ENCODE measurements at regions not wholly inside any gene's neighbourhood (a gene's known extent, or its start where the extent isn't known, plus 50 kb on each side); places are given as distances from the start of the nearest gene placed in this dataset.

- no peaks in the 10 kb centered on the region for H3K27me3 ChIP-seq (ENCODE audit: control insufficient read depth in 2 of 2, insufficient read depth in 1 of 2, low read length in 1 of 2)
- no peaks in the 10 kb centered on the region for H3K4me1 ChIP-seq (ENCODE audit: control insufficient read depth in 2 of 2, insufficient read depth in 2 of 2, low read length in 2 of 2)
- H3K9me3 ChIP-seq (ENCODE audit: control insufficient read depth in 2 of 2, insufficient read depth in 1 of 2, low read length in 1 of 2) = no peaks in the 10 kb centered on the region
- no peak overlapping the region for H3K27ac ChIP-seq (ENCODE audit: low read depth in 1 of 2, low read length in 1 of 2)
- no peak overlapping the region for H3K4me3 ChIP-seq (ENCODE audit: low read length in 2 of 2)
- H3K36me3 ChIP-seq (ENCODE audit: control insufficient read depth in 2 of 2, insufficient read depth in 2 of 2, low read length in 1 of 2) = no peaks in the 10 kb centered on the region
- DNase-seq (ENCODE audit: low read depth in 6 of 9, low spot score in 9 of 9) = no peak
- 92% methylated on average over 2 of the region's 2 CpGs for WGBS
Observed at GRCh38 chr2:220320326-220320725, 692.9 kb downstream of the SLC4A3 start.

- Histone ChIP-seq H3K4me1 (ENCODE audit: control insufficient read depth in 2 of 2, insufficient read depth in 2 of 2, low read length in 2 of 2) (no peaks in the 10 kb centered on the region), H3K36me3 (ENCODE audit: control insufficient read depth in 2 of 2, insufficient read depth in 2 of 2, low read length in 1 of 2) (no peaks in the 10 kb centered on the region), H3K27ac (ENCODE audit: low read depth in 1 of 2, low read length in 1 of 2) (no peak overlapping the region), H3K9me3 (ENCODE audit: control insufficient read depth in 2 of 2, insufficient read depth in 1 of 2, low read length in 1 of 2) (no peaks in the 10 kb centered on the region), H3K4me3 (ENCODE audit: low read length in 2 of 2) (no peak overlapping the region), H3K27me3 (ENCODE audit: control insufficient read depth in 2 of 2, insufficient read depth in 1 of 2, low read length in 1 of 2) (no peaks in the 10 kb centered on the region)
- DNase-seq (ENCODE audit: low read depth in 6 of 9, low spot score in 9 of 9) = no peak
- WGBS = 92% methylated on average over 1 of the region's 1 CpG
Observed at GRCh38 chr2:220332886-220333285, 705.5 kb downstream of the SLC4A3 start.

- H3K27ac ChIP-seq (ENCODE audit: low read depth in 1 of 2, low read length in 1 of 2) = no peak overlapping the region
Observed at GRCh38 chr2:220334210-220334609, 706.8 kb downstream of the SLC4A3 start.

GRCh38 chr2:220334871-220335590 is 707.6 kb downstream of the SLC4A3 start:
- no peaks in the 10 kb centered on the region for H3K4me1 ChIP-seq (ENCODE audit: control insufficient read depth in 2 of 2, insufficient read depth in 2 of 2, low read length in 2 of 2)
- H3K9me3 ChIP-seq (ENCODE audit: control insufficient read depth in 2 of 2, insufficient read depth in 1 of 2, low read length in 1 of 2) = no peaks in the 10 kb centered on the region
- H3K36me3 ChIP-seq (ENCODE audit: control insufficient read depth in 2 of 2, insufficient read depth in 2 of 2, low read length in 1 of 2) = no peaks in the 10 kb centered on the region
- no peak overlapping the region for H3K4me3 ChIP-seq (ENCODE audit: low read length in 2 of 2)
- no peaks in the 10 kb centered on the region for H3K27me3 ChIP-seq (ENCODE audit: control insufficient read depth in 2 of 2, insufficient read depth in 1 of 2, low read length in 1 of 2)
- 73% methylated on average over 4 of the region's 4 CpGs for WGBS
- H3K27ac ChIP-seq (ENCODE audit: low read depth in 1 of 2, low read length in 1 of 2) = no peak overlapping the region
- DNase-seq (ENCODE audit: low read depth in 6 of 9, low spot score in 9 of 9) = no peak

More at GRCh38 chr2:220334210-220334609, 706.8 kb downstream of the SLC4A3 start:
- Histone ChIP-seq H3K36me3 (ENCODE audit: control insufficient read depth in 2 of 2, insufficient read depth in 2 of 2, low read length in 1 of 2) (no peaks in the 10 kb centered on the region), H3K4me3 (ENCODE audit: low read length in 2 of 2) (no peak overlapping the region), H3K27me3 (ENCODE audit: control insufficient read depth in 2 of 2, insufficient read depth in 1 of 2, low read length in 1 of 2) (no peaks in the 10 kb centered on the region), H3K9me3 (ENCODE audit: control insufficient read depth in 2 of 2, insufficient read depth in 1 of 2, low read length in 1 of 2) (no peaks in the 10 kb centered on the region), H3K4me1 (ENCODE audit: control insufficient read depth in 2 of 2, insufficient read depth in 2 of 2, low read length in 2 of 2) (no peaks in the 10 kb centered on the region)
- DNase-seq (ENCODE audit: low read depth in 6 of 9, low spot score in 9 of 9) = no peak

- Histone ChIP-seq H3K4me1 (ENCODE audit: control insufficient read depth in 2 of 2, insufficient read depth in 2 of 2, low read length in 2 of 2) (no peaks in the 10 kb centered on the region), H3K27ac (ENCODE audit: low read depth in 1 of 2, low read length in 1 of 2) (no peak overlapping the region), H3K4me3 (ENCODE audit: low read length in 2 of 2) (no peak overlapping the region), H3K27me3 (ENCODE audit: control insufficient read depth in 2 of 2, insufficient read depth in 1 of 2, low read length in 1 of 2) (no peaks in the 10 kb centered on the region), H3K9me3 (ENCODE audit: control insufficient read depth in 2 of 2, insufficient read depth in 1 of 2, low read length in 1 of 2) (no peaks in the 10 kb centered on the region), H3K36me3 (ENCODE audit: control insufficient read depth in 2 of 2, insufficient read depth in 2 of 2, low read length in 1 of 2) (no peaks in the 10 kb centered on the region)
- DNase-seq (ENCODE audit: low read depth in 6 of 9, low spot score in 9 of 9) = no peak
- WGBS = 50% methylated on average over 4 of the region's 4 CpGs
Observed at GRCh38 chr2:220335591-220335915, 708.1 kb downstream of the SLC4A3 start.

- no peaks in the 10 kb centered on the region for H3K9me3 ChIP-seq (ENCODE audit: control insufficient read depth in 2 of 2, insufficient read depth in 1 of 2, low read length in 1 of 2)
- WGBS = 79% methylated on average over 2 of the region's 2 CpGs
- no peak overlapping the region for H3K4me3 ChIP-seq (ENCODE audit: low read length in 2 of 2)
Observed at GRCh38 chr2:220336771-220337170, 709.3 kb downstream of the SLC4A3 start.

GRCh38 chr2:220337611-220338440 is 710.4 kb downstream of the SLC4A3 start:
- Histone ChIP-seq H3K36me3 (ENCODE audit: control insufficient read depth in 2 of 2, insufficient read depth in 2 of 2, low read length in 1 of 2) (no peaks in the 10 kb centered on the region), H3K27me3 (ENCODE audit: control insufficient read depth in 2 of 2, insufficient read depth in 1 of 2, low read length in 1 of 2) (no peaks in the 10 kb centered on the region), H3K4me1 (ENCODE audit: control insufficient read depth in 2 of 2, insufficient read depth in 2 of 2, low read length in 2 of 2) (no peaks in the 10 kb centered on the region), H3K9me3 (ENCODE audit: control insufficient read depth in 2 of 2, insufficient read depth in 1 of 2, low read length in 1 of 2) (no peaks in the 10 kb centered on the region), H3K27ac (ENCODE audit: low read depth in 1 of 2, low read length in 1 of 2) (no peak overlapping the region), H3K4me3 (ENCODE audit: low read length in 2 of 2) (no peak overlapping the region)
- 86% methylated on average over 2 of the region's 2 CpGs for WGBS
- DNase-seq (ENCODE audit: low read depth in 6 of 9, low spot score in 9 of 9) = no peak

More at GRCh38 chr2:220336771-220337170, 709.3 kb downstream of the SLC4A3 start:
- DNase-seq (ENCODE audit: low read depth in 6 of 9, low spot score in 9 of 9) = no peak
- Histone ChIP-seq H3K27me3 (ENCODE audit: control insufficient read depth in 2 of 2, insufficient read depth in 1 of 2, low read length in 1 of 2) (no peaks in the 10 kb centered on the region), H3K36me3 (ENCODE audit: control insufficient read depth in 2 of 2, insufficient read depth in 2 of 2, low read length in 1 of 2) (no peaks in the 10 kb centered on the region), H3K27ac (ENCODE audit: low read depth in 1 of 2, low read length in 1 of 2) (no peak overlapping the region), H3K4me1 (ENCODE audit: control insufficient read depth in 2 of 2, insufficient read depth in 2 of 2, low read length in 2 of 2) (no peaks in the 10 kb centered on the region)

- Histone ChIP-seq H3K4me3 (ENCODE audit: low read length in 2 of 2) (no peak overlapping the region), H3K27me3 (ENCODE audit: control insufficient read depth in 2 of 2, insufficient read depth in 1 of 2, low read length in 1 of 2) (no peaks in the 10 kb centered on the region), H3K27ac (ENCODE audit: low read depth in 1 of 2, low read length in 1 of 2) (no peak overlapping the region), H3K4me1 (ENCODE audit: control insufficient read depth in 2 of 2, insufficient read depth in 2 of 2, low read length in 2 of 2) (no peaks in the 10 kb centered on the region), H3K9me3 (ENCODE audit: control insufficient read depth in 2 of 2, insufficient read depth in 1 of 2, low read length in 1 of 2) (no peaks in the 10 kb centered on the region), H3K36me3 (ENCODE audit: control insufficient read depth in 2 of 2, insufficient read depth in 2 of 2, low read length in 1 of 2) (no peaks in the 10 kb centered on the region)
- no peak for DNase-seq (ENCODE audit: low read depth in 6 of 9, low spot score in 9 of 9)
- 60% methylated on average over 3 of the region's 3 CpGs for WGBS
Observed at GRCh38 chr2:220341014-220341413, 713.6 kb downstream of the SLC4A3 start.

- WGBS = 88% methylated on average over 1 of the region's 1 CpG
- H3K36me3 ChIP-seq (ENCODE audit: control insufficient read depth in 2 of 2, insufficient read depth in 2 of 2, low read length in 1 of 2) = no peaks in the 10 kb centered on the region
- H3K4me1 ChIP-seq (ENCODE audit: control insufficient read depth in 2 of 2, insufficient read depth in 2 of 2, low read length in 2 of 2) = no peaks in the 10 kb centered on the region
- H3K27me3 ChIP-seq (ENCODE audit: control insufficient read depth in 2 of 2, insufficient read depth in 1 of 2, low read length in 1 of 2) = no peaks in the 10 kb centered on the region
- no peaks in the 10 kb centered on the region for H3K9me3 ChIP-seq (ENCODE audit: control insufficient read depth in 2 of 2, insufficient read depth in 1 of 2, low read length in 1 of 2)
- no peak for DNase-seq (ENCODE audit: low read depth in 6 of 9, low spot score in 9 of 9)
- H3K4me3 ChIP-seq (ENCODE audit: low read length in 2 of 2) = no peak overlapping the region
- no peak overlapping the region for H3K27ac ChIP-seq (ENCODE audit: low read depth in 1 of 2, low read length in 1 of 2)
Observed at GRCh38 chr2:220346919-220347318, 719.5 kb downstream of the SLC4A3 start.
